Esophagus muscularis mucosa (tissue), 3 donors: ENCODE measurements at regions not wholly inside any gene's neighbourhood (a gene's known extent, or its start where the extent isn't known, plus 50 kb on each side); places are given as distances from the start of the nearest gene placed in this dataset.
A peak's percentile ranks its signal among the peaks of the same experiment; 100 is the strongest.

Experiments used
- CTCF ChIP-seq, 3 experiments: fragments of 200-600 bp in 2 of 3; fragments of 450-650 bp in 1 of 3; sonication (generic) in 2 of 3; IDR thresholded peaks; one replicate each; pipeline ENCODE4 v1.5.1; 2017 to 2019; ENCODE audit warnings: antibody characterized with exemption in 3 of 3, mild to moderate bottlenecking in 2 of 3, moderate library complexity in 1 of 3
- EP300 ChIP-seq: sonication (generic); formaldehyde crosslinking; IDR thresholded peaks from one replicate; pipeline ENCODE4 v1.6.1; 2017; ENCODE audit warnings: antibody characterized with exemption

GRCh38 chr6:139644821-139645220, 270.4 kb upstream of the CITED2 start:
- TF ChIP-seq CTCF (IDR thresholded peaks at IDR 0.05), result no peak
- TF ChIP-seq EP300, result peak; percentile 71
